Endodermal cell (in vitro differentiated cells): ENCODE measurements at regions not wholly inside any gene's neighbourhood (a gene's known extent, or its start where the extent isn't known, plus 50 kb on each side); places are given as distances from the start of the nearest gene placed in this dataset.

Experiments
- DNase-seq: peaks from one replicate; pipeline ENCODE4 v3.0.0-alpha.2; 2017
- H3K27ac ChIP-seq: 2 replicates; pipeline ENCODE4 v1.5.1; 2013; ENCODE audit warnings: mild to moderate bottlenecking, low read depth, low read length, moderate library complexity
- H3K27me3 ChIP-seq: 2 replicates; pipeline ENCODE4 v1.6.1; 2013; ENCODE audit warnings: mild to moderate bottlenecking, low read length, moderate library complexity; ENCODE audit not compliant: insufficient read depth, control insufficient read depth, poor library complexity, severe bottlenecking
- H3K36me3 ChIP-seq: 2 replicates; pipeline ENCODE4 v1.7.0; 2013; ENCODE audit warnings: mild to moderate bottlenecking, low read length, moderate library complexity; ENCODE audit not compliant: control insufficient read depth, insufficient read depth
- H3K4me1 ChIP-seq: one replicate; pipeline ENCODE4 v1.7.0; 2013; ENCODE audit warnings: low read length; ENCODE audit not compliant: control insufficient read depth, insufficient read depth
- H3K4me3 ChIP-seq: 2 replicates; pipeline ENCODE4 v1.5.1; 2013; ENCODE audit warnings: mild to moderate bottlenecking, low read length, moderate library complexity
- H3K9ac ChIP-seq: 2 replicates; pipeline ENCODE4 v1.6.1; 2013; ENCODE audit warnings: mild to moderate bottlenecking, low read length, moderate library complexity; ENCODE audit not compliant: poor library complexity, severe bottlenecking; ENCODE audit errors: extremely low read depth
- H3K9me3 ChIP-seq: 2 replicates; pipeline ENCODE4 v1.6.1; 2013; ENCODE audit warnings: mild to moderate bottlenecking, low read length, moderate library complexity; ENCODE audit not compliant: control insufficient read depth
- H3K27ac Mint-ChIP-seq: 2 replicates; pipeline ENCODE4 v1.8.0; 2020; ENCODE audit warnings: mixed read lengths
- H3K27me3 Mint-ChIP-seq: 2 replicates; pipeline ENCODE4 v1.8.0; 2021; ENCODE audit warnings: mild to moderate bottlenecking, mixed read lengths; ENCODE audit not compliant: insufficient read depth
- H3K36me3 Mint-ChIP-seq: 2 replicates; pipeline ENCODE4 v1.8.0; 2020; ENCODE audit warnings: low read depth, mixed read lengths
- H3K4me1 Mint-ChIP-seq: 2 replicates; pipeline ENCODE4 v1.8.0; 2020; ENCODE audit warnings: mixed read lengths
- H3K4me3 Mint-ChIP-seq: 2 replicates; pipeline ENCODE4 v1.8.0; 2020; ENCODE audit warnings: mild to moderate bottlenecking, moderate library complexity, mixed read lengths
- H3K9me3 Mint-ChIP-seq: 2 replicates; pipeline ENCODE4 v1.8.0; 2020; ENCODE audit warnings: mild to moderate bottlenecking, mixed read lengths
- CTCF ChIP-seq: fragments of 200-600 bp; sonication (generic); conservative IDR thresholded peaks from 2 replicates; pipeline ENCODE4 v1.5.0; 2021; ENCODE audit warnings: antibody characterized with exemption, mild to moderate bottlenecking
- WGBS, 2 experiments: methylation state at CpG; one replicate each; pipeline versions ENCODE4 v1.1.5 to v1.1.7; 2013; ENCODE audit warnings: missing lambda C conversion rate in 2 of 2, mixed read lengths in 1 of 2; ENCODE audit not compliant: insufficient coverage in 1 of 2, insufficient read length in 1 of 2; 5-methylcytosine and 5-hydroxymethylcytosine counted together

GRCh38 chr11:121372671-121373429, 79.3 kb upstream of the SORL1 start:
- Histone ChIP-seq H3K4me1 (peaks cover 10% of the 10 kb centered on the region), H3K36me3 (no peaks in the 10 kb centered on the region), H3K27ac (no peak overlapping the region), H3K9ac (no peak overlapping the region), H3K27me3 (no peaks in the 10 kb centered on the region), H3K9me3 (no peaks in the 10 kb centered on the region), H3K4me3 (peak overlapping the region; percentile 4)
- Mint-ChIP-seq H3K36me3 (no peaks in the 10 kb centered on the region), H3K9me3 (peaks cover 1% of the 10 kb centered on the region), H3K27ac (peak overlapping the region; percentile 10), H3K4me3 (no peak overlapping the region), H3K4me1 (peaks cover 57% of the 10 kb centered on the region), H3K27me3 (no peaks in the 10 kb centered on the region)
- WGBS, 2 experiments = 60 to 80% methylated on average over 7 of the region's 7 CpGs
- TF ChIP-seq CTCF = no peak
- peak; percentile 77 for DNase-seq

GRCh38 chr11:121374286-121374985, 77.7 kb upstream of the SORL1 start:
- Histone ChIP-seq H3K27ac (no peak overlapping the region), H3K9ac (no peak overlapping the region), H3K4me3 (no peak overlapping the region), H3K9me3 (no peaks in the 10 kb centered on the region), H3K36me3 (no peaks in the 10 kb centered on the region), H3K27me3 (no peaks in the 10 kb centered on the region), H3K4me1 (peaks cover 10% of the 10 kb centered on the region)
- Mint-ChIP-seq H3K27ac (no peak overlapping the region), H3K4me1 (peaks cover 49% of the 10 kb centered on the region), H3K4me3 (no peak overlapping the region), H3K27me3 (no peaks in the 10 kb centered on the region), H3K36me3 (no peaks in the 10 kb centered on the region), H3K9me3 (peaks cover 1% of the 10 kb centered on the region)
- WGBS, 2 experiments = 67 to 73% methylated on average over 1 to 2 of the region's 2 CpGs
- no peak for TF ChIP-seq CTCF
- DNase-seq = no peak

- TF ChIP-seq CTCF = no peak
- H3K27ac ChIP-seq = no peak overlapping the region
- WGBS, 2 experiments = 79 to 90% methylated on average over 3 of the region's 3 CpGs
- Mint-ChIP-seq H3K27ac (no peak overlapping the region), H3K9me3 (peaks cover 1% of the 10 kb centered on the region), H3K36me3 (no peaks in the 10 kb centered on the region), H3K4me3 (no peak overlapping the region), H3K4me1 (peaks cover 63% of the 10 kb centered on the region), H3K27me3 (no peaks in the 10 kb centered on the region)
- H3K27me3 ChIP-seq = no peaks in the 10 kb centered on the region
- H3K36me3 ChIP-seq = no peaks in the 10 kb centered on the region
- H3K9ac ChIP-seq = no peak overlapping the region
- H3K4me1 ChIP-seq = peaks cover 10% of the 10 kb centered on the region
- no peak for DNase-seq
- no peaks in the 10 kb centered on the region for H3K9me3 ChIP-seq
- no peak overlapping the region for H3K4me3 ChIP-seq
Measured at GRCh38 chr11:121376130-121376529, 76.0 kb upstream of the SORL1 start.
